Fibroblast of skin of right biceps (primary cell): ENCODE measurements at regions not wholly inside any gene's neighbourhood (a gene's known extent, or its start where the extent isn't known, plus 50 kb on each side); places are given as distances from the start of the nearest gene placed in this dataset.
"Not testable (repeated sequence)": the region's sequence is repeated elsewhere in the genome, so short reads cannot be mapped to it uniquely, and the experiment has no call there.

ENCODE experiments used
- DNase-seq: peaks from one replicate; pipeline ENCODE4 v3.0.0-alpha.2; 2013

- DNase-seq = peak; percentile 16
Observed at GRCh38 chr22:33221568-33221967, 163.4 kb upstream of the SYN3 start.

- no peak for DNase-seq
Observed at GRCh38 chr22:33220476-33221080, 162.4 kb upstream of the SYN3 start.

- no peak for DNase-seq
Observed at GRCh38 chr22:33219648-33220384, 161.6 kb upstream of the SYN3 start.

GRCh38 chr22:33213383-33214075 lies 155.3 kb upstream of the SYN3 start:
- DNase-seq = no peak

GRCh38 chr22:33209930-33210784 lies 152.0 kb upstream of the SYN3 start:
- peak; percentile 33 for DNase-seq

- DNase-seq = no peak
Observed at GRCh38 chr22:33204408-33204807, 146.2 kb upstream of the SYN3 start.

GRCh38 chr22:33202455-33202854 lies 144.3 kb upstream of the SYN3 start:
- no peak for DNase-seq

- no peak for DNase-seq
Observed at GRCh38 chr22:33194529-33195077, 136.4 kb upstream of the SYN3 start.

- no peak for DNase-seq
Observed at GRCh38 chr22:33192156-33192555, 134.0 kb upstream of the SYN3 start.

GRCh38 chr22:33188326-33188725 lies 130.1 kb upstream of the SYN3 start:
- DNase-seq = no peak

- DNase-seq = no peak
Observed at GRCh38 chr22:33186816-33187215, 128.6 kb upstream of the SYN3 start.

- DNase-seq = peak; percentile 33
Observed at GRCh38 chr22:33180356-33180755, 122.2 kb upstream of the SYN3 start.

- no peak for DNase-seq
Observed at GRCh38 chr22:33167998-33168790, 110.0 kb upstream of the SYN3 start.

GRCh38 chr22:33166206-33166605 lies 108.0 kb upstream of the SYN3 start:
- no peak for DNase-seq

GRCh38 chr22:33163815-33164214 lies 105.6 kb upstream of the SYN3 start:
- no peak for DNase-seq

- no peak for DNase-seq
Observed at GRCh38 chr22:33162196-33162595, 104.0 kb upstream of the SYN3 start.

GRCh38 chr22:33160525-33160924 lies 102.3 kb upstream of the SYN3 start:
- no peak for DNase-seq

- not testable (repeated sequence) for DNase-seq
Observed at GRCh38 chr22:33154967-33155366, 96.8 kb upstream of the SYN3 start.

GRCh38 chr22:33149611-33150010 lies 91.4 kb upstream of the SYN3 start:
- no peak for DNase-seq

GRCh38 chr22:33144721-33145120 lies 86.5 kb upstream of the SYN3 start:
- DNase-seq = no peak

GRCh38 chr22:33142282-33143055 lies 84.3 kb upstream of the SYN3 start:
- DNase-seq = no peak
